PC-3 (cell line): ENCODE measurements at regions not wholly inside any gene's neighbourhood (a gene's known extent, or its start where the extent isn't known, plus 50 kb on each side); places are given as distances from the start of the nearest gene placed in this dataset.

ENCODE experiments used
- ATAC-seq: fragments of 200-7000 bp; cut with Tn5 transposase; 2 replicates; pipeline ENCODE4 v1.9.1; 2020; ENCODE audit warnings: mild to moderate bottlenecking, moderate library complexity
- BruUV-seq: library from RNA; stranded (reverse); fragments of 400-500 nt; replicated peaks from 2 replicates; lab custom pipeline; 2021; lab: Mats Ljungman, UMichigan
- CTCF ChIA-PET: fragments of 300-600 bp; sonication (Branson Sonifier 250); formaldehyde crosslinking; loops from one replicate; lab custom pipeline; 2022; ENCODE audit warnings: antibody characterized with exemption; lab: Charles Lee
- POLR2A ChIA-PET: fragments of 300-600 bp; sonication (Branson Sonifier 250); formaldehyde crosslinking; loops from one replicate; lab custom pipeline; 2022; ENCODE audit warnings: antibody characterized with exemption; ENCODE audit not compliant: unreplicated experiment; lab: Charles Lee
- DNase-seq: peaks from one replicate; pipeline ENCODE4 v3.0.0-alpha.2; 2015
- H2AFZ ChIP-seq: fragments of 300-600 bp; sonication (generic); 2 replicates; pipeline ENCODE4 v1.6.0; 2016; ENCODE audit warnings: antibody characterized with exemption, low read length
- H3F3A ChIP-seq: fragments of 300-600 bp; sonication (generic); one replicate; pipeline ENCODE4 v1.6.0; 2017; ENCODE audit warnings: antibody characterized with exemption, low read length, control low read depth, mild to moderate bottlenecking; ENCODE audit not compliant: unreplicated experiment
- H3K27ac ChIP-seq: fragments of 300-600 bp; sonication (generic); 2 replicates; pipeline ENCODE4 v1.5.1; 2016; ENCODE audit warnings: mild to moderate bottlenecking, low read length
- H3K27me3 ChIP-seq: fragments of 300-600 bp; sonication (generic); 2 replicates; pipeline ENCODE4 v1.6.1; 2016; ENCODE audit warnings: low read length, mixed read lengths
- H3K36me3 ChIP-seq: fragments of 300-600 bp; sonication (generic); 2 replicates; pipeline ENCODE4 v1.6.1; 2016; ENCODE audit warnings: low read depth, mixed run types, low read length, mixed read lengths
- H3K4me1 ChIP-seq: fragments of 300-600 bp; sonication (generic); 2 replicates; pipeline ENCODE4 v1.5.1; 2016; ENCODE audit warnings: low read length; ENCODE audit not compliant: insufficient read depth
- H3K4me2 ChIP-seq: fragments of 300-600 bp; sonication (generic); 2 replicates; pipeline ENCODE4 v1.6.0; 2016; ENCODE audit warnings: low read length
- H3K4me3 ChIP-seq: fragments of 300-600 bp; sonication (generic); 2 replicates; pipeline ENCODE4 v1.5.1; 2016; ENCODE audit warnings: mild to moderate bottlenecking, low read length, mixed read lengths
- H3K79me2 ChIP-seq: fragments of 300-600 bp; sonication (generic); 2 replicates; pipeline ENCODE4 v1.6.1; 2017; ENCODE audit warnings: low read length, mixed read lengths
- H3K9ac ChIP-seq: fragments of 300-600 bp; sonication (generic); 2 replicates; pipeline ENCODE4 v1.6.0; 2016; ENCODE audit warnings: mild to moderate bottlenecking, low read length
- H3K9me2 ChIP-seq: fragments of 300-600 bp; sonication (generic); replicated peaks from 2 replicates; pipeline ENCODE4 v1.6.1; 2016; ENCODE audit warnings: mixed run types, low read length, mixed read lengths
- H3K9me3 ChIP-seq: fragments of 300-600 bp; sonication (generic); 2 replicates; pipeline ENCODE4 v1.6.1; 2016; ENCODE audit warnings: low read length, mixed read lengths
- H4K20me1 ChIP-seq: fragments of 300-600 bp; sonication (generic); 2 replicates; pipeline ENCODE4 v1.6.1; 2016; ENCODE audit warnings: low read length, mixed read lengths
- CTCF ChIP-seq: fragments of 300-600 bp; sonication (generic); conservative IDR thresholded peaks from 2 replicates; pipeline ENCODE4 v1.5.1; 2017; ENCODE audit warnings: antibody characterized with exemption, low read depth, mild to moderate bottlenecking, low read length
- EZH2 ChIP-seq: fragments of 300-600 bp; sonication (generic); IDR thresholded peaks from one replicate; pipeline ENCODE4 v1.6.1; 2017; ENCODE audit warnings: antibody characterized with exemption, mild to moderate bottlenecking, low read length; ENCODE audit not compliant: unreplicated experiment
- EZH2phosphoT487 ChIP-seq: fragments of 300-600 bp; sonication (generic); IDR thresholded peaks from 2 replicates; pipeline ENCODE4 v1.6.1; 2018; ENCODE audit warnings: mild to moderate bottlenecking, antibody characterized with exemption, low read length, borderline replicate concordance
- intact Hi-C: fragments of 100-400 bp; cut with micrococcal nuclease; formaldehyde crosslinking; loops from 2 replicates; pipeline ENCODE4 v1.9.0; 2023

GRCh38 chr2:118403658-118404451 lies 315.6 kb downstream of the INSIG2 start:
- intact Hi-C loops, result no loop called here
- peak; percentile 85 for ATAC-seq

GRCh38 chr2:118388771-118389170 lies 300.5 kb downstream of the INSIG2 start:
- Histone ChIP-seq H3K79me2 (peaks cover 8% of the 10 kb centered on the region; the same call in 1 of the 2 replicates), H3K9ac (peak overlapping the region; percentile 95), H3K9me2 (no peaks in the 10 kb centered on the region), H3K27me3 (no peaks in the 10 kb centered on the region), H3K4me3 (peak overlapping the region; percentile 8; the same call in 1 of the 2 replicates), H3K4me2 (peak overlapping the region; percentile 62), H3F3A (no peaks in the 10 kb centered on the region), H3K27ac (peak overlapping the region; percentile 99), H2AFZ (no peak overlapping the region), H3K4me1 (peaks cover 56% of the 10 kb centered on the region), H3K36me3 (peaks cover 11% of the 10 kb centered on the region; the same call in 1 of the 2 replicates), H3K9me3 (0 out of 2 replicates have a peak, but pooled peaks cover 10% of the 10 kb centered on the region), H4K20me1 (no peaks in the 10 kb centered on the region)
- CTCF ChIA-PET, result no interaction called here
- intact Hi-C loops, result loop anchor here (5.0 kb wide), 1 partner anchor 341 kb away; no protein-coding TSS in a partner anchor
- no TSS peak for BruUV-seq
- peak; percentile 40 for ATAC-seq
- no peak for TF ChIP-seq EZH2
- no peak for TF ChIP-seq CTCF
- TF ChIP-seq EZH2phosphoT487, result no peak
- POLR2A ChIA-PET, result interaction anchor here (0.6 kb wide), 2 partner anchors 192 to 398 kb away, joined by 3 read pairs; no protein-coding TSS in a partner anchor
- peak; percentile 92 for DNase-seq

More at GRCh38 chr2:118403658-118404451, 315.6 kb downstream of the INSIG2 start:
- Histone ChIP-seq H3K4me3 (no peak overlapping the region), H3K79me2 (no peaks in the 10 kb centered on the region), H3K9me2 (no peaks in the 10 kb centered on the region), H3K27ac (peak overlapping the region; percentile 64), H4K20me1 (no peaks in the 10 kb centered on the region), H3F3A (no peaks in the 10 kb centered on the region), H3K9ac (no peak overlapping the region), H3K4me1 (peaks cover 12% of the 10 kb centered on the region), H3K36me3 (no peaks in the 10 kb centered on the region), H3K4me2 (peak overlapping the region; percentile 10; the same call in 1 of the 2 replicates), H2AFZ (no peak overlapping the region), H3K27me3 (no peaks in the 10 kb centered on the region), H3K9me3 (no peaks in the 10 kb centered on the region)
- BruUV-seq, result TSS peak; percentile 64
- POLR2A ChIA-PET, result no interaction called here
- peak; percentile 49 for DNase-seq
- CTCF ChIA-PET, result no interaction called here
- TF ChIP-seq EZH2phosphoT487 (no peak), EZH2 (no peak), CTCF (no peak)
